Psoas muscle (tissue), 7 donors: ENCODE measurements at regions not wholly inside any gene's neighbourhood (a gene's known extent, or its start where the extent isn't known, plus 50 kb on each side); places are given as distances from the start of the nearest gene placed in this dataset.

ENCODE experiments used
- ATAC-seq, 4 donors: fragments of 200-7000 bp; cut with Tn5 transposase; one replicate each; pipeline ENCODE4 v1.9.1; 2020; ENCODE audit warnings: moderate library complexity in 3 of 4, mild to moderate bottlenecking in 2 of 4
- DNase-seq, 2 donors: peaks; one replicate each; pipeline ENCODE4 v3.0.0-alpha.2; 2020
- H3K27ac ChIP-seq: fragments of 200-600 bp; one replicate; pipeline ENCODE4 v1.8.0; 2022
- H3K27me3 ChIP-seq, 3 donors: fragments of 200-600 bp in 1 of 3; one replicate each; pipeline versions ENCODE4 v1.6.1 to v1.8.0; 2013 to 2022; ENCODE audit warnings: low read length in 2 of 3, mild to moderate bottlenecking in 2 of 3, moderate library complexity in 1 of 3; ENCODE audit not compliant: insufficient read depth in 3 of 3
- H3K36me3 ChIP-seq, 2 donors: fragments of 200-600 bp in 1 of 2; one replicate each; pipeline versions ENCODE4 v1.6.1 to v1.8.0; 2013 to 2022; ENCODE audit warnings: low read depth in 1 of 2, mild to moderate bottlenecking in 1 of 2, moderate library complexity in 1 of 2; ENCODE audit not compliant: insufficient read depth in 1 of 2
- H3K4me1 ChIP-seq: fragments of 200-600 bp; one replicate; pipeline ENCODE4 v1.8.0; 2022
- H3K4me3 ChIP-seq: fragments of 200-600 bp; one replicate; pipeline ENCODE4 v1.8.0; 2022; ENCODE audit warnings: mild to moderate bottlenecking
- H3K9me3 ChIP-seq: fragments of 200-600 bp; one replicate; pipeline ENCODE4 v1.8.0; 2022
- WGBS, 3 donors: extraction: QIAGEN DNeasy Blood & Tissue Kit; methylation state at CpG; one replicate each; pipeline versions ENCODE4 v1.1.6 to v1.1.7; 2013; 5-methylcytosine and 5-hydroxymethylcytosine counted together
- intact Hi-C, 2 donors: fragments of 100-400 bp; cut with DNase I; formaldehyde crosslinking; loops; one replicate each; pipeline versions ENCODE4 v1.11.0 to v1.14.2; 2022
- TF ChIP-seq, protein P1 (sequence below): fragments of 200-600 bp; IDR thresholded peaks from one replicate; pipeline ENCODE4 v1.8.0; 2022; ENCODE audit warnings: antibody characterized with exemption
- donor health status: healthy with polysubstance abuse.
- donor health status: DM: no; HTN: no; CAD: no; lungs with moderate emphysema.
- donor health status: Bipolar disorder and iron deficiency.
- donor health status: healthy.
- donor health status: DM: yes; HTN: yes; CAD: no.
- donor health status: DM: no; HTN: no; CAD: no.
- donor health status: DM: yes; HTN: yes; CAD: no.

GRCh38 chr4:96599752-96600151, 759.9 kb downstream of the PDHA2 start:
- ATAC-seq (no peak), DNase-seq (no peak)
- WGBS, 3 donors, result 69 to 72% (median 70%) methylated on average over 4 of the region's 4 CpGs
- Histone ChIP-seq H3K36me3 (no peaks in the 10 kb centered on the region), H3K4me1 (no peaks in the 10 kb centered on the region), H3K9me3 (no peaks in the 10 kb centered on the region), H3K27ac (no peak overlapping the region), H3K27me3 (no peaks in the 10 kb centered on the region), H3K4me3 (no peak overlapping the region)
- intact Hi-C loops, result no loop called here
- TF ChIP-seq, protein P1, sequence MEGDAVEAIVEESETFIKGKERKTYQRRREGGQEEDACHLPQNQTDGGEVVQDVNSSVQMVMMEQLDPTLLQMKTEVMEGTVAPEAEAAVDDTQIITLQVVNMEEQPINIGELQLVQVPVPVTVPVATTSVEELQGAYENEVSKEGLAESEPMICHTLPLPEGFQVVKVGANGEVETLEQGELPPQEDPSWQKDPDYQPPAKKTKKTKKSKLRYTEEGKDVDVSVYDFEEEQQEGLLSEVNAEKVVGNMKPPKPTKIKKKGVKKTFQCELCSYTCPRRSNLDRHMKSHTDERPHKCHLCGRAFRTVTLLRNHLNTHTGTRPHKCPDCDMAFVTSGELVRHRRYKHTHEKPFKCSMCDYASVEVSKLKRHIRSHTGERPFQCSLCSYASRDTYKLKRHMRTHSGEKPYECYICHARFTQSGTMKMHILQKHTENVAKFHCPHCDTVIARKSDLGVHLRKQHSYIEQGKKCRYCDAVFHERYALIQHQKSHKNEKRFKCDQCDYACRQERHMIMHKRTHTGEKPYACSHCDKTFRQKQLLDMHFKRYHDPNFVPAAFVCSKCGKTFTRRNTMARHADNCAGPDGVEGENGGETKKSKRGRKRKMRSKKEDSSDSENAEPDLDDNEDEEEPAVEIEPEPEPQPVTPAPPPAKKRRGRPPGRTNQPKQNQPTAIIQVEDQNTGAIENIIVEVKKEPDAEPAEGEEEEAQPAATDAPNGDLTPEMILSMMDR, result no peak

- H3K27ac ChIP-seq, result no peak overlapping the region
- H3K9me3 ChIP-seq, result no peaks in the 10 kb centered on the region
- intact Hi-C loops, result no loop called here
- H3K4me1 ChIP-seq, result no peaks in the 10 kb centered on the region
- H3K27me3 ChIP-seq, result no peaks in the 10 kb centered on the region
- no peak overlapping the region for H3K4me3 ChIP-seq
- WGBS, 3 donors, result 50 to 64% (median 60%) methylated on average over 3 of the region's 3 CpGs
- ATAC-seq (no peak), DNase-seq (no peak)
- TF ChIP-seq, protein P1, result no peak
- H3K36me3 ChIP-seq, result no peaks in the 10 kb centered on the region
Measured at GRCh38 chr4:96602661-96603060, 762.8 kb downstream of the PDHA2 start.

DNA sequence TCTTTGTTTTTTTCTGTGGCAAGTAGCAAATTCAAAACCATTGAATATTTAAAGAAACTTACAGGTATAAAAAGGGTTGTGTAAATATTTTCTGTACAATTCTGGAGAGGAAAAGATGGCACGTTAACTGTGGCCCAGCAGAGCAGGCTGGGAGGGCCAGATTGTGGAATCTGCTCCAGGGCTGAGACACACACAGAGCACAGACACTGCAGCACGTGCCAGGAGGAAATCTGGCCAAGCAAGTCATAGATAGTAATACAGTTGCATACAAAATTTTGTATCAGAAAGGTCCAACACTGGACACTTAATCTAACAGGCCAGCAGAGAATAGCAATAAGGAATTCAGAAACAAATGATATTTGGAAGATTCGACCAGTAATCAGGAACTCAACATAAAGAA, 763.7 kb downstream of the PDHA2 start:
- intact Hi-C loops, result no loop called here
- no peak for ATAC-seq
- 26 to 37% (median 32%) methylated on average over 3 of the region's 3 CpGs for WGBS, 3 donors

DNA sequence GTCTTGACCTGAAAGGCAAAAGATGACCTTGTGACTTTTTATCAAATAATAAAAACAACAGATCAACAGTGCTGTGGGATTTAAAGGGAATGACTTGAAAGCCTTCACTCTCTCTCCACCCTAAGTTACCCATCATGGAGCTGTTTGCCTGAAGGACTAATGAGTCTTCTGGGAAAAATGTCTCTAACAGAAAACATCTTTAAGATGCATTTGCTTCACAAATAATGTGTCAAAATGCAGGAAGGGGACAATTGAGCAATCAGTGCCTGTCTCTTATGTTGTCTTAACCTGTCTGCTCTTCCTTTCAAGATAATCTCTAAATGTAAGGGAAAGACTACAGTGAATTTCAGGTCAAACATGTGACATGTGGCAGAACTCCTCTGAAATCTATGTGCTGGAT, 766.6 kb downstream of the PDHA2 start:
- TF ChIP-seq, protein P1, result no peak
- no peaks in the 10 kb centered on the region for H3K27me3 ChIP-seq
- H3K4me3 ChIP-seq, result no peak overlapping the region
- ATAC-seq (no peak), DNase-seq (no peak)
- intact Hi-C loops, result no loop called here
- H3K4me1 ChIP-seq, result no peaks in the 10 kb centered on the region
- H3K27ac ChIP-seq, result no peak overlapping the region
- H3K9me3 ChIP-seq, result no peaks in the 10 kb centered on the region
- no peaks in the 10 kb centered on the region for H3K36me3 ChIP-seq

More for the DNA sequence above, 763.7 kb downstream of the PDHA2 start:
- H3K4me3 ChIP-seq, result no peak overlapping the region
- H3K9me3 ChIP-seq, result no peaks in the 10 kb centered on the region
- no peak overlapping the region for H3K27ac ChIP-seq
- H3K4me1 ChIP-seq, result no peaks in the 10 kb centered on the region
- H3K27me3 ChIP-seq, result no peaks in the 10 kb centered on the region
- no peaks in the 10 kb centered on the region for H3K36me3 ChIP-seq
- TF ChIP-seq, protein P1, result no peak
- DNase-seq, result no peak

GRCh38 chr4:96626023-96626422, 786.1 kb downstream of the PDHA2 start:
- intact Hi-C loops, result no loop called here
- Histone ChIP-seq H3K27me3 (no peaks in the 10 kb centered on the region), H3K4me1 (no peaks in the 10 kb centered on the region), H3K27ac (no peak overlapping the region), H3K36me3 (no peaks in the 10 kb centered on the region), H3K4me3 (no peak overlapping the region), H3K9me3 (no peaks in the 10 kb centered on the region)
- WGBS, 3 donors, result 80 to 84% (median 83%) methylated on average over 3 of the region's 3 CpGs
- TF ChIP-seq, protein P1, result no peak
- DNase-seq, result no peak
- no peak for ATAC-seq
